A673 (cell line): ENCODE measurements at regions not wholly inside any gene's neighbourhood (a gene's known extent, or its start where the extent isn't known, plus 50 kb on each side); places are given as distances from the start of the nearest gene placed in this dataset.

Experiments
- BruUV-seq: library from RNA; stranded (reverse); fragments of 400-500 nt; replicated peaks from 2 replicates; lab custom pipeline; 2021; lab: Mats Ljungman, UMichigan
- CTCF ChIA-PET: fragments of 300-600 bp; sonication (Branson Sonifier 250); formaldehyde crosslinking; loops from one replicate; lab custom pipeline; 2022; ENCODE audit warnings: antibody characterized with exemption; lab: Charles Lee
- POLR2A ChIA-PET: fragments of 300-600 bp; sonication (Branson Sonifier 250); formaldehyde crosslinking; loops from one replicate; lab custom pipeline; 2022; ENCODE audit warnings: antibody characterized with exemption; ENCODE audit not compliant: low non-redundant PET; lab: Charles Lee
- DNase-seq: peaks from one replicate; pipeline ENCODE4 v3.0.0-alpha.2; 2015; ENCODE audit warnings: low spot score
- H3K27ac ChIP-seq: fragments of 200-600 bp; sonication (generic); 2 replicates; pipeline ENCODE4 v1.5.1; 2016; ENCODE audit warnings: mixed run types, low read depth, mild to moderate bottlenecking, mixed read lengths, antibody characterized with exemption, low read length; ENCODE audit not compliant: poor library complexity, severe bottlenecking
- H3K27me3 ChIP-seq: fragments of 200-600 bp; sonication (generic); replicated peaks from 2 replicates; pipeline ENCODE4 v1.6.1; 2017; ENCODE audit warnings: mixed run types, low read depth, mild to moderate bottlenecking, mixed read lengths, antibody characterized with exemption, low read length; ENCODE audit not compliant: insufficient read depth, poor library complexity
- H3K36me3 ChIP-seq: fragments of 200-600 bp; sonication (generic); 2 replicates; pipeline ENCODE4 v1.6.1; 2016; ENCODE audit warnings: mixed run types, mild to moderate bottlenecking, mixed read lengths, antibody characterized with exemption, low read length; ENCODE audit not compliant: insufficient read depth, poor library complexity, severe bottlenecking
- H3K4me1 ChIP-seq: fragments of 200-600 bp; sonication (generic); 2 replicates; pipeline ENCODE4 v1.6.1; 2017; ENCODE audit warnings: mixed run types, mild to moderate bottlenecking, mixed read lengths, antibody characterized with exemption, low read length; ENCODE audit not compliant: insufficient read depth, poor library complexity, severe bottlenecking
- H3K4me3 ChIP-seq: fragments of 200-600 bp; sonication (generic); 2 replicates; pipeline ENCODE4 v1.5.1; 2016; ENCODE audit warnings: low read depth, mixed run types, mild to moderate bottlenecking, mixed read lengths, low read length; ENCODE audit not compliant: poor library complexity, severe bottlenecking
- H3K9me3 ChIP-seq: fragments of 200-600 bp; sonication (generic); 2 replicates; pipeline ENCODE4 v1.6.1; 2016; ENCODE audit warnings: mixed run types, low read depth, mild to moderate bottlenecking, mixed read lengths, antibody characterized with exemption, low read length; ENCODE audit not compliant: poor library complexity, severe bottlenecking
- EZH2 ChIP-seq: fragments of 200-600 bp; sonication (generic); IDR thresholded peaks from 2 replicates; pipeline ENCODE4 v1.6.1; 2017; ENCODE audit warnings: borderline replicate concordance, low read depth, mild to moderate bottlenecking, mixed read lengths, antibody characterized with exemption, low read length; ENCODE audit not compliant: poor library complexity, severe bottlenecking
- intact Hi-C: fragments of 100-400 bp; cut with micrococcal nuclease; formaldehyde crosslinking; loops from one replicate; pipeline ENCODE4 v1.10.0; 2022; ENCODE audit not compliant: unreplicated experiment
- TF ChIP-seq, protein P1 (sequence below): fragments of 300-800, 200-600 bp; sonication (generic); conservative IDR thresholded peaks from 2 replicates; pipeline ENCODE4 v1.5.1; 2017; ENCODE audit warnings: low read depth, mild to moderate bottlenecking, antibody characterized with exemption, low read length, moderate library complexity, mixed read lengths

DNA sequence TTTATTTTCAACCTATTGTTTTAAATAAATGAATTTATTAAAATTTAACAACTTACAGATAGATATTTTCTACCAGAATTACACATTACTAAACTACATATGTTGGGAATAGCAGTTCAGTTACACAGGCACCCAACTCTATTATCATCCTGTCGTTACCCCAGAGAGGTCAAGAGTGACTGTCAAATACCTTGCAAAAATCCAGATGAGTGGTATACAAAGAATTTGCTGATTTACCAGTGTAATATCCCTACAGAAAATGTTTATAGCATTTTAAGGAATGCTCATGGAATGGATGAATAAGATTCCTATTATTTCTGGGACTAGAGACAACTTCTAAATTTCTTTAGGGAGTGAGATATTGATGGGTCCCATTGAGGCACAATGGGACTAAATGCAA is 300.7 kb upstream of the RGS18 start:
- no peaks in the 10 kb centered on the region for H3K36me3 ChIP-seq
- TF ChIP-seq, protein P1, sequence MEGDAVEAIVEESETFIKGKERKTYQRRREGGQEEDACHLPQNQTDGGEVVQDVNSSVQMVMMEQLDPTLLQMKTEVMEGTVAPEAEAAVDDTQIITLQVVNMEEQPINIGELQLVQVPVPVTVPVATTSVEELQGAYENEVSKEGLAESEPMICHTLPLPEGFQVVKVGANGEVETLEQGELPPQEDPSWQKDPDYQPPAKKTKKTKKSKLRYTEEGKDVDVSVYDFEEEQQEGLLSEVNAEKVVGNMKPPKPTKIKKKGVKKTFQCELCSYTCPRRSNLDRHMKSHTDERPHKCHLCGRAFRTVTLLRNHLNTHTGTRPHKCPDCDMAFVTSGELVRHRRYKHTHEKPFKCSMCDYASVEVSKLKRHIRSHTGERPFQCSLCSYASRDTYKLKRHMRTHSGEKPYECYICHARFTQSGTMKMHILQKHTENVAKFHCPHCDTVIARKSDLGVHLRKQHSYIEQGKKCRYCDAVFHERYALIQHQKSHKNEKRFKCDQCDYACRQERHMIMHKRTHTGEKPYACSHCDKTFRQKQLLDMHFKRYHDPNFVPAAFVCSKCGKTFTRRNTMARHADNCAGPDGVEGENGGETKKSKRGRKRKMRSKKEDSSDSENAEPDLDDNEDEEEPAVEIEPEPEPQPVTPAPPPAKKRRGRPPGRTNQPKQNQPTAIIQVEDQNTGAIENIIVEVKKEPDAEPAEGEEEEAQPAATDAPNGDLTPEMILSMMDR, result no peak
- no peak for TF ChIP-seq EZH2
- no peak overlapping the region for H3K4me3 ChIP-seq
- H3K27ac ChIP-seq, result no peak overlapping the region
- no TSS peak for BruUV-seq
- H3K9me3 ChIP-seq, result no peaks in the 10 kb centered on the region
- intact Hi-C loops, result no loop called here
- no peaks in the 10 kb centered on the region for H3K27me3 ChIP-seq
- H3K4me1 ChIP-seq, result no peaks in the 10 kb centered on the region
- ChIA-PET CTCF (no interaction called here), POLR2A (no interaction called here)
- no peak for DNase-seq

DNA sequence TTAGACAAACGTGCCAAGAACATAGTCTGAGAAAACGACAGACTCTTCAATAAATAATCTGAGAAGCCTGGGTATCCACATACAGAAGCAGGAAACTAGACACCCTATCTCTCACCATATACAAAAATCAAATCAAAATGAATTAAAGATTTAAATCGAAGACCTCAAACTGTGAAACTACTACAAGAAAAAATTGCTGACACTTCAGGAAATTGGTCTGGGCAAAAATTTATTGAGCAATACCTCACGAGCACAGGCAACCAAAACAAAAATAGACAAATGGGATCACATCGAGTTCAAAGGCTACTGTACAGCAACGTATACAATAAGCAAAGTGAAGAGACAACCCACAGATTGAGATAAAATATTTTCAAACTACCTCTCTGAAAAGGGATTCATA is 292.8 kb upstream of the RGS18 start:
- intact Hi-C loops, result no loop called here
- Histone ChIP-seq H3K4me1 (no peaks in the 10 kb centered on the region), H3K9me3 (peaks cover 4% of the 10 kb centered on the region), H3K4me3 (no peak overlapping the region), H3K36me3 (no peaks in the 10 kb centered on the region), H3K27me3 (no peaks in the 10 kb centered on the region), H3K27ac (no peak overlapping the region)
- DNase-seq, result no peak
- POLR2A ChIA-PET, result no interaction called here
- CTCF ChIA-PET, result no interaction called here
- no TSS peak for BruUV-seq
- TF ChIP-seq, protein P1, result no peak
- TF ChIP-seq EZH2, result no peak

DNA sequence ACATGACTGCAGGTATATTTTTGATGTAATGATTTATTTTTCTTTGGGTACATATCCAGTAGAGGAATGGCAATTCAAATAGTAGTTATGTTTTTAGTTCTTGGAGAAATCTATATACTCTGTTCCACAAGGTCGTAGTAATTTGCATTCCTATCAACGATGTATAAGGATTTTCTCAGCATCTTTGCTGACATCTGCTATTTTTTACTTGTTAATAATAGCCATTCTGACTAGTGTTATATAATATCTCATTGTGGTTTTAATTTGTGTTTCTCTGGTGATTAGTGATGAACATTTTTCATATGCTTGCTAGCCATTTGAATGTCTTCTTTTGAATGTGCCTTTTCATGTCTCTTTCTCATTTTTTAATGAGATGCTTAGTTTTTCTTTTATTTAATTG is 292.1 kb upstream of the RGS18 start:
- intact Hi-C loops, result no loop called here
- Histone ChIP-seq H3K4me1 (no peaks in the 10 kb centered on the region), H3K9me3 (peaks cover 4% of the 10 kb centered on the region), H3K36me3 (no peaks in the 10 kb centered on the region), H3K4me3 (no peak overlapping the region), H3K27ac (no peak overlapping the region), H3K27me3 (no peaks in the 10 kb centered on the region)
- BruUV-seq, result no TSS peak
- ChIA-PET POLR2A (no interaction called here), CTCF (no interaction called here)
- TF ChIP-seq, protein P1, result no peak
- TF ChIP-seq EZH2, result no peak
- no peak for DNase-seq
